ENCODE measurements at regions not wholly inside any gene's neighbourhood (a gene's known extent, or its start where the extent isn't known, plus 50 kb on each side); places are given as distances from the start of the nearest gene placed in this dataset.
"Not testable (repeated sequence)": the region's sequence is repeated elsewhere in the genome, so short reads cannot be mapped to it uniquely, and the experiment has no call there.

DNA sequence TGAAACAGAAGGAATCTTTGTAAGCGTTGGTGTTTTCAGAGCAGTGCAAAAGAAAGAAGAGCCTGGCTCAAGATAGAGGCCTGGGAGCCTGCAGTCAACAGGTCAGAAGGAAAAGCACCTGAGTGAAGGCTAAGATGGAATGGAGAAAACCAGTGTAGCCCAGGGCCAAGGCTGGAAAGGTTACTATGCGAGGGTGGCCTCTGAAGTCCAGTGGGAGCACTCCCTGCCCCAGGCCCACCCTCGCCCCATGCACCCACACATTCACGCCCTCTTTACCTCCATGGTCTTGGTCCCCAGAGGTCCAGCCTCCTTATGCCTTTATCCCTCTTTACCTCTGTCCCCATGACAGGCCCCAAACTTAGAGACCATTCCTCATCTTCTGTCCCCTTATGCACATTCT lies 169.2 kb upstream of the ZNF644 start:
- intact Hi-C loops (cut with DNase I) = no loop called here

DNA sequence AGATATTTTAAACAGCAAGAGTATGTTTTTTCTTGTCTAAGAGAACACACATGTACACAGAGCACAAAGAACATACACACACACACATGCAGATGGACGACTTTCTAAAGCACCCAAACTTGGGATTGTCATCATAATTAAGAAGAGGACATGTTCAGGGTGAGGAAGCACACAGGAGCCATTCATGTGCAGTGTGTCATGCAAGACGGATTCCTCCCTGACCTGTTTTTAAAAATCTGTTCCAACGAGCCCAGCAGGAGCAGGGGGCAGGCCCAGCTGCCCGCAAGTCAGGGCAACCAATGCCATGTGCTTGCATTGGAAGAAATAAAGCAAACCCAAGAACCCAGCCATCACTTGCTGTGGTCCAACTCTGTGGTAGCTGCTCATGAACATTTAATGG lies 167.3 kb upstream of the ZNF644 start:
- Histone ChIP-seq H3K9me3 (no peaks in the 10 kb centered on the region), H3K27ac (no peak overlapping the region), H3K4me3 (no peak overlapping the region), H3K27me3 (peaks cover 0 to 3% (median 0%) of the 10 kb centered on the region in 4 donors), H3K4me1 (no peaks in the 10 kb centered on the region), H3K36me3 (no peaks in the 10 kb centered on the region)
- WGBS, 2 donors = 28 to 33% methylated on average over 4 of the region's 4 CpGs
- no peak for DNase-seq
- TF ChIP-seq POLR2A (IDR thresholded peaks at IDR 0.05) = no peak
- TF ChIP-seq, protein P1, sequence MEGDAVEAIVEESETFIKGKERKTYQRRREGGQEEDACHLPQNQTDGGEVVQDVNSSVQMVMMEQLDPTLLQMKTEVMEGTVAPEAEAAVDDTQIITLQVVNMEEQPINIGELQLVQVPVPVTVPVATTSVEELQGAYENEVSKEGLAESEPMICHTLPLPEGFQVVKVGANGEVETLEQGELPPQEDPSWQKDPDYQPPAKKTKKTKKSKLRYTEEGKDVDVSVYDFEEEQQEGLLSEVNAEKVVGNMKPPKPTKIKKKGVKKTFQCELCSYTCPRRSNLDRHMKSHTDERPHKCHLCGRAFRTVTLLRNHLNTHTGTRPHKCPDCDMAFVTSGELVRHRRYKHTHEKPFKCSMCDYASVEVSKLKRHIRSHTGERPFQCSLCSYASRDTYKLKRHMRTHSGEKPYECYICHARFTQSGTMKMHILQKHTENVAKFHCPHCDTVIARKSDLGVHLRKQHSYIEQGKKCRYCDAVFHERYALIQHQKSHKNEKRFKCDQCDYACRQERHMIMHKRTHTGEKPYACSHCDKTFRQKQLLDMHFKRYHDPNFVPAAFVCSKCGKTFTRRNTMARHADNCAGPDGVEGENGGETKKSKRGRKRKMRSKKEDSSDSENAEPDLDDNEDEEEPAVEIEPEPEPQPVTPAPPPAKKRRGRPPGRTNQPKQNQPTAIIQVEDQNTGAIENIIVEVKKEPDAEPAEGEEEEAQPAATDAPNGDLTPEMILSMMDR (IDR thresholded peaks at IDR 0.05) = no peak
- intact Hi-C loops (cut with DNase I) = no loop called here

More for the DNA sequence above, 169.2 kb upstream of the ZNF644 start:
- no peak overlapping the region for H3K4me3 ChIP-seq
- H3K36me3 ChIP-seq = no peaks in the 10 kb centered on the region
- no peak overlapping the region for H3K27ac ChIP-seq
- no peaks in the 10 kb centered on the region for H3K4me1 ChIP-seq
- DNase-seq = no peak
- H3K9me3 ChIP-seq = no peaks in the 10 kb centered on the region
- 74 to 82% methylated on average over 4 of the region's 4 CpGs for WGBS, 2 donors
- peaks cover 0 to 5% (median 0%) of the 10 kb centered on the region in 4 donors for H3K27me3 ChIP-seq
- TF ChIP-seq POLR2A (IDR thresholded peaks at IDR 0.05) = no peak
- TF ChIP-seq, protein P1 (IDR thresholded peaks at IDR 0.05) = no peak

DNA sequence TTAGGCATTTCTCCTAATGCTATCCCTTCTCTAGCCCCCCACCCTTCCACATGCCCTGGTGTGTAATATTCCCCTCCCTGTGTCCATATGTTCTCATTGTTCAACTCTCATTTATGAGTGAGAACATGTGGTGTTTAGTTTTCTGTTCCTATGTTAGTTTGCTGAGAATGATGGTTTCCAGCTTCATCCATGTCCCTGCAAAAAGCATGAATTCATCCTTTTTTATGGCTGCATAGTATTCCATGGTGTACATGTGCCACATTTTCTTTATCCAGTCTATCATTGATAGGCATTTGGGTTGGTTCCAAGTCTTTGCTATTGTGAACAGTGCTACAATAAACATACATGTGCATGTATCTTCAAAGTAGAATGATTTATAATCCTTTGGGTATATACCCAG lies 161.0 kb upstream of the ZNF644 start:
- H3K4me3 ChIP-seq; H3K9me3 ChIP-seq; H3K36me3 ChIP-seq; H3K27ac ChIP-seq; intact Hi-C loops (cut with DNase I); H3K27me3 ChIP-seq; H3K4me1 ChIP-seq; DNase-seq: not testable (repeated sequence)

DNA sequence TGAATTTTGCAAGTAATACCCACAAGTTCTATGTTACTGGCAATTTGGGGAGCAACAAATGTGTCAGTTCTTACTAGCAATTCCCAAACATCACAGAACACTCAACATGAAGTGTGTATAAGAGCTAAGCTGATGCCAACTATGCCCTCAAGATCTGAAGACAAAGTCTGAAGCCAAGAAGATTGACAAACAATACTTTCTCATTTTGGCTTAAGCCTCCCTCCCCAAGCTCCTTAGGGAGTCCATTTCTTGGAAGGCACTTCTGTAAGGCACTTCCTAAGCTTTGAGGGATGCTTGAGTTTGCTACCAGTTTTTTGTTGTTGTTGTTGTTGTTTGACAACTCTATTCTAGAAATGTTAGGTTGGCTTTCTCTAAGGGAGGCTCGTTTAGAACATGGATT lies 154.4 kb upstream of the ZNF644 start:
- H3K4me1 ChIP-seq = no peaks in the 10 kb centered on the region
- no peak overlapping the region for H3K4me3 ChIP-seq
- H3K27me3 ChIP-seq = peaks cover 0 to 30% (median 0%) of the 10 kb centered on the region in 4 donors
- WGBS, 2 donors = 27 to 33% methylated on average over 1 of the region's 1 CpG
- no peaks in the 10 kb centered on the region for H3K9me3 ChIP-seq
- TF ChIP-seq, protein P1 (IDR thresholded peaks at IDR 0.05) = no peak
- TF ChIP-seq POLR2A (IDR thresholded peaks at IDR 0.05) = no peak
- intact Hi-C loops (cut with DNase I) = no loop called here
- DNase-seq = no peak
- H3K27ac ChIP-seq = no peak overlapping the region
- H3K36me3 ChIP-seq = no peaks in the 10 kb centered on the region

DNA sequence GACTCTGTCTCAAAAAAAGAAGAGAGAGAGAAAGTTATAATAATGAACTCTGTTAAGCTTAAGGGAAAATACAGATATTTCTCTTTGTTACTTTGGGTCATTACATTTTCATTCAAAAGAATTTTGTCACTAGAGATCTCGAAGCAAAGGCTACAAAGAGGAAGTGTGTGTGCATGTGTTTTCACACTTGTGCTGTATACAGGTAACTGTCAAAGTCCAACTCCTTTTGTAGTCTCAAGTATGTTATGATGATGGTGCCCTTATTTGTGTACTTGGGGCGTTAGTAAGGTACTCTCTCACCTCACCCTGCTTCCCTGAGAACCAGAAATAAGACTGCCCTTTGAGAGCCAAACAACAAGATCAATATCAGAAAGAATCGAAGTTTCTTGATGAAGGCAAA lies 152.9 kb upstream of the ZNF644 start:
- Histone ChIP-seq H3K4me1 (no peaks in the 10 kb centered on the region), H3K27me3 (peaks cover 0 to 30% (median 0%) of the 10 kb centered on the region in 4 donors), H3K9me3 (no peaks in the 10 kb centered on the region), H3K4me3 (no peak overlapping the region), H3K36me3 (no peaks in the 10 kb centered on the region), H3K27ac (no peak overlapping the region)
- WGBS, 2 donors = 63 to 66% methylated on average over 3 of the region's 3 CpGs
- DNase-seq = no peak
- TF ChIP-seq POLR2A (IDR thresholded peaks at IDR 0.05) = no peak
- intact Hi-C loops (cut with DNase I) = no loop called here

DNA sequence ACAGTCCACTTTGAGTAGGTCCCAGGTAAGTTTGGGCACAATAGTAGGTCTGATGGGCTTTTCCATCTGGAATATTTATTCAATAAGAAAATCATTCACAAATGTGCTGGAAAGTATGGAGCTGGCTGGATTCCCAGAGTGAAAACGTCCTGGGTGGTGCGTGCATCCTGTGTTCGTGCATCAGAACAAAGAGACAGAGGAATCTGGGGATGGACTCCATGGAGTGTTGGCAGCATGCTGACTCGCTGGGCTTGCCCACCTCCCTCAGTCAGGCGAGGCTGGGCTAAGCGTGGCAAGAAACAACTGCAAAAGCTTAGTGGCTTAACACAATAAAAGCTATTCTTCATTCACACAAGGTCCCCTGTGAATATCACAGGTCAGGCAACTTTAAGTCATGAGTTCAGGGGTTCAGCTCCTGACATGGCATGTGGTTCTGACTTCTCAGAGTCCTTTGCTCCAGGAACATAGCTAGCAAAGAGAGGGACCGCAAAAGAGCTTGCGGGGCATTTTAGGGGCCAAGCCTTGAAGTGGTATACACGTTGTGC lies 151.6 kb upstream of the ZNF644 start:
- H3K27me3 ChIP-seq = peaks cover 0 to 30% (median 0%) of the 10 kb centered on the region in 4 donors
- H3K9me3 ChIP-seq = no peaks in the 10 kb centered on the region
- no peaks in the 10 kb centered on the region for H3K4me1 ChIP-seq
- no peak overlapping the region for H3K4me3 ChIP-seq
- no peak overlapping the region for H3K27ac ChIP-seq
- whole genome bisulfite sequencing, 2 donors = 18 to 47% methylated on average over 7 to 9 of the region's 9 CpGs
- intact Hi-C loops (cut with DNase I) = no loop called here
- no peaks in the 10 kb centered on the region for H3K36me3 ChIP-seq
- DNase-seq = no peak
- TF ChIP-seq POLR2A (IDR thresholded peaks at IDR 0.05) = no peak
- TF ChIP-seq, protein P1 (IDR thresholded peaks at IDR 0.05) = no peak

All from esophagus squamous epithelium (tissue), 5 donors.